GM12891 (cell line): ENCODE measurements at regions not wholly inside any gene's neighbourhood (a gene's known extent, or its start where the extent isn't known, plus 50 kb on each side); places are given as distances from the start of the nearest gene placed in this dataset.

ENCODE experiments used
- POLR2A ChIP-seq: IDR thresholded peaks from 2 replicates; pipeline ENCODE4 v1.6.1; 2011; ENCODE audit warnings: low read depth, low read length, control low read depth
- POLR2AphosphoS5 ChIP-seq: IDR thresholded peaks from 2 replicates; pipeline ENCODE4 v1.6.1; 2011; ENCODE audit warnings: low read depth, low read length, control low read depth
- TAF1 ChIP-seq: IDR thresholded peaks from 2 replicates; pipeline ENCODE4 v1.6.1; 2011; ENCODE audit warnings: low read depth, low read length, control low read depth

GRCh38 chr4:13872955-13873354 lies 245.4 kb upstream of the BOD1L1 start:
- TF ChIP-seq POLR2A (no peak), TAF1 (no peak), POLR2AphosphoS5 (no peak)
